PC-3 (cell line): ENCODE measurements at regions not wholly inside any gene's neighbourhood (a gene's known extent, or its start where the extent isn't known, plus 50 kb on each side); places are given as distances from the start of the nearest gene placed in this dataset.

Experiments used
- EZH2 ChIP-seq: fragments of 300-600 bp; sonication (generic); IDR thresholded peaks from one replicate; pipeline ENCODE4 v1.6.1; 2017; ENCODE audit warnings: antibody characterized with exemption, mild to moderate bottlenecking, low read length; ENCODE audit not compliant: unreplicated experiment
- TF ChIP-seq, protein P1 (sequence below): fragments of 300-600 bp; sonication (generic); conservative IDR thresholded peaks from 2 replicates; pipeline ENCODE4 v1.5.1; 2017; ENCODE audit warnings: antibody characterized with exemption, low read depth, mild to moderate bottlenecking, low read length

DNA sequence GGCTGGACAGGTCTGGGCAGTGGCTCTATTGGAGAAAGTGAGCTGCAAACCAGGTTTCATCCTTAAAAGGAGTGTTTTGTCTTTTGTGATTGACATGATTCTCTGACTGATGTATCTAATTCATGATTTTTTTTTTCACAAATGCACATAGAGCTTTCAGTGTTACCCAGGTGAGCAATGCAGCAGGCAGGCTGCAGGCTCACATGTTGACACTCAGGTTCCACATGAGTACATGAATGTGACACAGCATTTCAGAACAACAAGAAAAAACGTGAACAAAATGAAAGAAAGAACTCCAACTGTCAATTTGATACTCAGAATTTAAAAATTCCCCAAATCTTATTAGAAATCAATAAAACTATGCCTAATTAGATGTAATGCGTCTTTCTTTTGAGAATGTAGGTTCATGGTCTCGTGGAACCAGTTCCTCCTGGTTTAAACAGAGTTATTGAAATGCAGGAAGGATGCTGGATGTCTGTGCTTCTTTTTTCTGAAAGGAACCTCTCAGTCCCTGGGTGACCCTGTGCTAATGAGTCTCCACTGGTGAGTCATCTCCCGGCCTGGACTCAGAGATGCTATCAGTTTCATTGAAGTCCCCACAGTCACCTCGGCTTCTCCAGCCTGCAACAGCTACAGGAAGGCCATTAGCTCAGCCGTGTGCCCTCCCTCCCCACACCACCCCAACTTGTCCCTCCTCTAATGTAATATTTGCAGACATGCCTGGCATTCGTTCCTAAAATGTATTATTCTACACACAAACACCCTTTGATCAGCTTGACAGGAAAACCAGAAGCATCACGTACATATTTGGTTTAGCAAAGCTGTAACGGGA lies 430.4 kb downstream of the LPIN1 start:
- TF ChIP-seq, protein P1, sequence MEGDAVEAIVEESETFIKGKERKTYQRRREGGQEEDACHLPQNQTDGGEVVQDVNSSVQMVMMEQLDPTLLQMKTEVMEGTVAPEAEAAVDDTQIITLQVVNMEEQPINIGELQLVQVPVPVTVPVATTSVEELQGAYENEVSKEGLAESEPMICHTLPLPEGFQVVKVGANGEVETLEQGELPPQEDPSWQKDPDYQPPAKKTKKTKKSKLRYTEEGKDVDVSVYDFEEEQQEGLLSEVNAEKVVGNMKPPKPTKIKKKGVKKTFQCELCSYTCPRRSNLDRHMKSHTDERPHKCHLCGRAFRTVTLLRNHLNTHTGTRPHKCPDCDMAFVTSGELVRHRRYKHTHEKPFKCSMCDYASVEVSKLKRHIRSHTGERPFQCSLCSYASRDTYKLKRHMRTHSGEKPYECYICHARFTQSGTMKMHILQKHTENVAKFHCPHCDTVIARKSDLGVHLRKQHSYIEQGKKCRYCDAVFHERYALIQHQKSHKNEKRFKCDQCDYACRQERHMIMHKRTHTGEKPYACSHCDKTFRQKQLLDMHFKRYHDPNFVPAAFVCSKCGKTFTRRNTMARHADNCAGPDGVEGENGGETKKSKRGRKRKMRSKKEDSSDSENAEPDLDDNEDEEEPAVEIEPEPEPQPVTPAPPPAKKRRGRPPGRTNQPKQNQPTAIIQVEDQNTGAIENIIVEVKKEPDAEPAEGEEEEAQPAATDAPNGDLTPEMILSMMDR = no peak
- TF ChIP-seq EZH2 = no peak
